IMR-90 (cell line): ENCODE measurements at regions not wholly inside any gene's neighbourhood (a gene's known extent, or its start where the extent isn't known, plus 50 kb on each side); places are given as distances from the start of the nearest gene placed in this dataset.
A peak's percentile ranks its signal among the peaks of the same experiment; 100 is the strongest.

Experiments
- ATAC-seq: fragments of 200-7000 bp; cut with Tn5 transposase; 2 replicates; pipeline ENCODE4 v1.9.1; 2020; ENCODE audit warnings: low read depth, mild to moderate bottlenecking, moderate library complexity
- BruUV-seq: library from RNA; stranded (reverse); fragments of 400-500 nt; replicated peaks from 2 replicates; lab custom pipeline; 2021; lab: Mats Ljungman, UMichigan
- CTCF ChIA-PET: fragments of 300-600 bp; formaldehyde crosslinking; extraction: SDS; loops from one replicate; lab custom pipeline; 2021; ENCODE audit warnings: antibody characterized with exemption; lab: Yijun Ruan, JAX
- POLR2A ChIA-PET: fragments of 300-600 bp; sonication (Branson Sonifier 250); formaldehyde crosslinking; loops from one replicate; lab custom pipeline; 2022; ENCODE audit warnings: antibody characterized with exemption; ENCODE audit not compliant: unreplicated experiment; lab: Charles Lee
- DNase-seq: peaks from one replicate; pipeline ENCODE4 v3.0.0; 2013
- H2AFZ ChIP-seq: replicated peaks from 2 replicates; pipeline ENCODE3; 2013; ENCODE audit warnings: low read length, mild to moderate bottlenecking; ENCODE audit not compliant: poor library complexity
- H2AK5ac ChIP-seq: 2 replicates; pipeline ENCODE4 v1.6.1; 2013; ENCODE audit warnings: low read depth, low read length, inconsistent platforms
- H2AK9ac ChIP-seq: replicated peaks from 2 replicates; pipeline ENCODE3; 2013; ENCODE audit warnings: mild to moderate bottlenecking, low read depth, low read length, moderate library complexity; ENCODE audit not compliant: poor library complexity
- H2BK120ac ChIP-seq: 2 replicates; pipeline ENCODE4 v1.6.1; 2013; ENCODE audit warnings: low read depth, low read length, inconsistent platforms
- H2BK15ac ChIP-seq: 3 replicates; pipeline ENCODE4 v1.6.1; 2013; ENCODE audit warnings: low read depth, low read length, inconsistent platforms
- H2BK20ac ChIP-seq: 2 replicates; pipeline ENCODE4 v1.6.1; 2013; ENCODE audit warnings: low read depth, mild to moderate bottlenecking, inconsistent platforms, low read length, moderate library complexity
- H2BK5ac ChIP-seq: 2 replicates; pipeline ENCODE4 v1.6.1; 2013; ENCODE audit warnings: mild to moderate bottlenecking, low read depth, low read length, inconsistent platforms; ENCODE audit not compliant: poor library complexity, severe bottlenecking
- H3K14ac ChIP-seq: replicated peaks from 2 replicates; pipeline ENCODE4 v1.6.1; 2013; ENCODE audit warnings: low read depth, low read length, inconsistent platforms
- H3K18ac ChIP-seq: 2 replicates; pipeline ENCODE4 v1.6.1; 2013; ENCODE audit warnings: low read depth, low read length, control low read depth
- H3K23ac ChIP-seq: 2 replicates; pipeline ENCODE4 v1.6.1; 2013; ENCODE audit warnings: low read depth, low read length, inconsistent platforms
- H3K27ac ChIP-seq: 2 replicates; pipeline ENCODE4 v1.5.1; 2013; ENCODE audit warnings: mild to moderate bottlenecking, control low read depth, low read length; ENCODE audit not compliant: insufficient read depth
- H3K27me3 ChIP-seq: 2 replicates; pipeline ENCODE4 v1.6.1; 2013; ENCODE audit warnings: low read length; ENCODE audit not compliant: control insufficient read depth, insufficient read depth
- H3K36me3 ChIP-seq: 2 replicates; pipeline ENCODE4 v1.6.1; 2013; ENCODE audit warnings: low read length, mixed read lengths; ENCODE audit not compliant: control insufficient read depth, insufficient read depth
- H3K4ac ChIP-seq: 2 replicates; pipeline ENCODE4 v1.6.1; 2013; ENCODE audit warnings: low read depth, low read length, inconsistent platforms
- H3K4me1 ChIP-seq: 2 replicates; pipeline ENCODE4 v1.6.1; 2013; ENCODE audit warnings: low read length, mixed read lengths; ENCODE audit not compliant: control insufficient read depth, insufficient read depth
- H3K4me2 ChIP-seq: 2 replicates; pipeline ENCODE4 v1.6.1; 2013; ENCODE audit warnings: low read depth, mild to moderate bottlenecking, control low read depth, low read length, moderate library complexity
- H3K4me3 ChIP-seq: 2 replicates; pipeline ENCODE4 v1.5.1; 2013; ENCODE audit warnings: low read depth, mild to moderate bottlenecking, control low read depth, low read length, moderate library complexity; ENCODE audit not compliant: insufficient read depth
- H3K56ac ChIP-seq: 2 replicates; pipeline ENCODE4 v1.6.1; 2013; ENCODE audit warnings: low read length, inconsistent platforms; ENCODE audit not compliant: insufficient read depth; ENCODE audit errors: extremely low read depth
- H3K79me1 ChIP-seq, 2 experiments: 2 replicates each; pipeline ENCODE4 v1.6.1; 2013; ENCODE audit warnings: low read length in 2 of 2, inconsistent platforms in 1 of 2, low read depth in 1 of 2
- H3K9ac ChIP-seq: 2 replicates; pipeline ENCODE4 v1.6.1; 2013; ENCODE audit warnings: low read depth, low read length, control low read depth
- H3K9me1 ChIP-seq: 2 replicates; pipeline ENCODE4 v1.6.1; 2013; ENCODE audit warnings: low read length, inconsistent platforms; ENCODE audit not compliant: insufficient read depth
- H3K9me3 ChIP-seq: 2 replicates; pipeline ENCODE4 v1.6.1; 2013; ENCODE audit warnings: low read length; ENCODE audit not compliant: control insufficient read depth, insufficient read depth
- H4K20me1 ChIP-seq: 2 replicates; pipeline ENCODE4 v1.6.1; 2013; ENCODE audit warnings: low read length, inconsistent platforms; ENCODE audit not compliant: insufficient read depth
- H4K5ac ChIP-seq: 2 replicates; pipeline ENCODE4 v1.6.1; 2013; ENCODE audit warnings: mild to moderate bottlenecking, low read depth, low read length, control low read depth
- H4K8ac ChIP-seq, 2 experiments: 2 replicates each; pipeline ENCODE4 v1.6.1; 2013; ENCODE audit warnings: low read depth in 2 of 2, low read length in 2 of 2, control low read depth in 1 of 2, inconsistent platforms in 1 of 2
- H4K91ac ChIP-seq: 2 replicates; pipeline ENCODE4 v1.6.1; 2013; ENCODE audit warnings: low read depth, low read length, inconsistent platforms; ENCODE audit not compliant: insufficient read depth
- CHD1 ChIP-seq: IDR thresholded peaks from 2 replicates; pipeline ENCODE4 v1.6.1; 2012; ENCODE audit warnings: low read depth, low read length, improper control_type of control experiment
- MAZ ChIP-seq: IDR thresholded peaks from 2 replicates; pipeline ENCODE4 v1.6.1; 2012; ENCODE audit warnings: low read depth, mild to moderate bottlenecking, low read length, improper control_type of control experiment, moderate library complexity, borderline replicate concordance
- POLR2A ChIP-seq: IDR thresholded peaks from 2 replicates; pipeline ENCODE4 v1.6.1; 2012; ENCODE audit warnings: mild to moderate bottlenecking, low read depth, low read length
- RAD21 ChIP-seq: IDR thresholded peaks from 2 replicates; pipeline ENCODE4 v1.6.1; 2012; ENCODE audit warnings: low read length, improper control_type of control experiment
- RCOR1 ChIP-seq: IDR thresholded peaks from 2 replicates; pipeline ENCODE4 v1.6.1; 2012; ENCODE audit warnings: mild to moderate bottlenecking, low read length, improper control_type of control experiment; ENCODE audit not compliant: insufficient replicate concordance
- USF2 ChIP-seq: fragments of 150-350 bp; IDR thresholded peaks from 2 replicates; pipeline ENCODE4 v1.6.1; 2017; ENCODE audit warnings: mild to moderate bottlenecking, antibody characterized with exemption, low read length, low read depth
- WGBS, 2 experiments: methylation state at CpG; one replicate each; pipeline versions ENCODE4 v1.1.5 to v1.1.7; 2013; ENCODE audit warnings: missing lambda C conversion rate in 2 of 2; ENCODE audit not compliant: insufficient read length in 1 of 2; ENCODE audit errors: extremely low coverage in 2 of 2; 5-methylcytosine and 5-hydroxymethylcytosine counted together
- dilution Hi-C: fragments of 300-500 bp; cut with HindIII; formaldehyde crosslinking; loops from one replicate; pipeline ENCODE4 v1.14.3; 2018; ENCODE audit warnings: low sequenced_read_pairs; ENCODE audit not compliant: unreplicated experiment
- in situ Hi-C: fragments of 300-500 bp; cut with MboI; formaldehyde crosslinking; loops from 3 replicates; pipeline ENCODE4 v1.14.3; 2019; ENCODE audit warnings: low sequenced_read_pairs, inconsistent platforms, mixed read lengths
- intact Hi-C: fragments of 100-400 bp; cut with micrococcal nuclease; formaldehyde crosslinking; loops from 2 replicates; pipeline ENCODE4 v1.10.0; 2022
- TF ChIP-seq, protein P1 (sequence below): conservative IDR thresholded peaks from 2 replicates; pipeline ENCODE4 v1.5.1; 2012; ENCODE audit warnings: mild to moderate bottlenecking, low read depth, low read length, improper control_type of control experiment

- intact Hi-C loops = no loop called here
- no peaks in the 10 kb centered on the region; the same call in 1 of the 2 replicates for H3K9me3 ChIP-seq
These were observed 300.5 kb downstream of the CTTN start for GRCh38 chr11:70698871-70699270.

More at GRCh38 chr11:70698871-70699270, 300.5 kb downstream of the CTTN start:
- Histone ChIP-seq H2AK5ac (no peak overlapping the region), H3K18ac (no peak overlapping the region), H4K5ac (no peak overlapping the region), H3K56ac (no peak overlapping the region), H3K14ac (no peak overlapping the region), H3K4me3 (no peak overlapping the region), H3K36me3 (no peaks in the 10 kb centered on the region), H4K8ac (no peak overlapping the region), H3K4ac (no peak overlapping the region), H3K79me1 (no peaks in the 10 kb centered on the region), H3K4me2 (no peak overlapping the region), H2AFZ (peak overlapping the region; percentile 43), H2AK9ac (no peak overlapping the region), H3K4me1 (peaks cover 9% of the 10 kb centered on the region; the same call in 1 of the 2 replicates), H2BK120ac (no peak overlapping the region), H2BK5ac (no peak overlapping the region), H2BK20ac (no peak overlapping the region), H3K9me1 (no peaks in the 10 kb centered on the region), H3K9ac (no peak overlapping the region), H4K91ac (no peak overlapping the region), H2BK15ac (no peak overlapping the region), H3K27ac (no peak overlapping the region), H3K23ac (no peak overlapping the region), H4K20me1 (peaks cover 4% of the 10 kb centered on the region), H3K27me3 (no peaks in the 10 kb centered on the region)
- ChIA-PET CTCF (interaction anchor here (0.6 kb wide), 1 partner anchor 19 kb away, joined by 3 read pairs; no protein-coding TSS in a partner anchor), POLR2A (no interaction called here)
- in situ Hi-C loops = no loop called here
- ATAC-seq (no peak), DNase-seq (no peak)
- WGBS, 2 experiments = no CpG with 5 or more reads among the region's 2 CpGs
- TF ChIP-seq MAZ = no peak
- no peak for TF ChIP-seq RAD21
- TF ChIP-seq RCOR1 = no peak
- no peak for TF ChIP-seq POLR2A
- TF ChIP-seq, protein P1, sequence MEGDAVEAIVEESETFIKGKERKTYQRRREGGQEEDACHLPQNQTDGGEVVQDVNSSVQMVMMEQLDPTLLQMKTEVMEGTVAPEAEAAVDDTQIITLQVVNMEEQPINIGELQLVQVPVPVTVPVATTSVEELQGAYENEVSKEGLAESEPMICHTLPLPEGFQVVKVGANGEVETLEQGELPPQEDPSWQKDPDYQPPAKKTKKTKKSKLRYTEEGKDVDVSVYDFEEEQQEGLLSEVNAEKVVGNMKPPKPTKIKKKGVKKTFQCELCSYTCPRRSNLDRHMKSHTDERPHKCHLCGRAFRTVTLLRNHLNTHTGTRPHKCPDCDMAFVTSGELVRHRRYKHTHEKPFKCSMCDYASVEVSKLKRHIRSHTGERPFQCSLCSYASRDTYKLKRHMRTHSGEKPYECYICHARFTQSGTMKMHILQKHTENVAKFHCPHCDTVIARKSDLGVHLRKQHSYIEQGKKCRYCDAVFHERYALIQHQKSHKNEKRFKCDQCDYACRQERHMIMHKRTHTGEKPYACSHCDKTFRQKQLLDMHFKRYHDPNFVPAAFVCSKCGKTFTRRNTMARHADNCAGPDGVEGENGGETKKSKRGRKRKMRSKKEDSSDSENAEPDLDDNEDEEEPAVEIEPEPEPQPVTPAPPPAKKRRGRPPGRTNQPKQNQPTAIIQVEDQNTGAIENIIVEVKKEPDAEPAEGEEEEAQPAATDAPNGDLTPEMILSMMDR = no peak
- TF ChIP-seq USF2 = no peak
- no peak for TF ChIP-seq CHD1
- no TSS peak for BruUV-seq
- dilution Hi-C loops = no loop called here
